SK-N-SH treated with all-trans-retinoic acid at 6 μM for 48 hours (cell line): ENCODE measurements at regions not wholly inside any gene's neighbourhood (a gene's known extent, or its start where the extent isn't known, plus 50 kb on each side); places are given as distances from the start of the nearest gene placed in this dataset.

ENCODE experiments used
- ARNTL ChIP-seq: fragments of 450-650 bp; formaldehyde crosslinking; IDR thresholded peaks from 2 replicates; pipeline ENCODE4 v1.5.0; 2020; ENCODE audit warnings: low read depth, mild to moderate bottlenecking, moderate library complexity, borderline replicate concordance
- BACH2 ChIP-seq: fragments of 250-450 bp; sonication (Bioruptor Pico); IDR thresholded peaks from 2 replicates; pipeline ENCODE4 v1.9.0; 2021; ENCODE audit warnings: mild to moderate bottlenecking, borderline replicate concordance
- OSR1 ChIP-seq: fragments of 250-450 bp; sonication (Bioruptor Pico); IDR thresholded peaks from 2 replicates; pipeline ENCODE4 v1.8.0; 2022; ENCODE audit warnings: moderate library complexity, mild to moderate bottlenecking, inconsistent platforms
- POU6F1 ChIP-seq: fragments of 250-450 bp; sonication (Bioruptor Pico); IDR thresholded peaks from 2 replicates; pipeline ENCODE4 v1.8.0; 2021; ENCODE audit warnings: low read depth, mild to moderate bottlenecking, moderate library complexity, borderline replicate concordance
- PPARA ChIP-seq: fragments of 250-450 bp; sonication (Bioruptor Pico); IDR thresholded peaks from 2 replicates; pipeline ENCODE4 v1.5.0; 2020; ENCODE audit warnings: mild to moderate bottlenecking, borderline replicate concordance
- RARB ChIP-seq: fragments of 250-450 bp; sonication (Bioruptor Pico); IDR thresholded peaks from 2 replicates; pipeline ENCODE4 v1.8.0; 2021; ENCODE audit warnings: mild to moderate bottlenecking, moderate library complexity
- SNAI2 ChIP-seq: fragments of 250-450 bp; sonication (Bioruptor Pico); IDR thresholded peaks from 2 replicates; pipeline ENCODE4 v1.5.0; 2020; ENCODE audit warnings: mild to moderate bottlenecking, moderate library complexity
- ZC3H10 ChIP-seq: fragments of 250-450 bp; sonication (Bioruptor Pico); IDR thresholded peaks from 2 replicates; pipeline ENCODE4 v1.5.1; 2021; ENCODE audit warnings: mild to moderate bottlenecking, moderate library complexity
- ZNF8 ChIP-seq: fragments of 450-650 bp; formaldehyde crosslinking; IDR thresholded peaks from 2 replicates; pipeline ENCODE4 v1.5.0; 2020; ENCODE audit warnings: mild to moderate bottlenecking, moderate library complexity
- TF ChIP-seq, protein P1 (sequence below): fragments of 250-450 bp; sonication (Bioruptor Pico); IDR thresholded peaks from 2 replicates; pipeline ENCODE4 v1.8.0; 2020; ENCODE audit warnings: mild to moderate bottlenecking, moderate library complexity, borderline replicate concordance
- TF ChIP-seq, protein P2 (sequence below): fragments of 250-450 bp; sonication (Bioruptor Pico); IDR thresholded peaks from 2 replicates; pipeline ENCODE4 v1.5.1; 2020; ENCODE audit warnings: low read depth, mild to moderate bottlenecking, moderate library complexity

DNA sequence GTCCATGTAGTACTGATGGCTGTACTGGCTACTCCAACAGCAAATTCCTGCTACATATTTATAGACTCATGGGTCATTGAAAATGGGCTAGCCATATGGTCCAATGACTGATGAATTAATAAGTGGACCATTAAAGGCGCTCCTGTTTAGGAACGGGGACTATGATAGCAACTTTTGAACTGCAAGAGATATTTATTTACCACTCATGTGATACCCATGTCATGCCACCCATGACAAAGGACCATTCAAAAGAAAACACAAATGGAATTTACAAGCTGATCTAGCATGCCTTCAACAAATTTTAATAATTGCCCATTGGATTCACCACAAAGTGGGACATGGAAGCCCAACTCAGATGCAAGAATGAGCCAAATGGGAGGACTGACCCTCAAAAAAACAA is 240.0 kb upstream of the GALNTL6 start:
- TF ChIP-seq, protein P1, sequence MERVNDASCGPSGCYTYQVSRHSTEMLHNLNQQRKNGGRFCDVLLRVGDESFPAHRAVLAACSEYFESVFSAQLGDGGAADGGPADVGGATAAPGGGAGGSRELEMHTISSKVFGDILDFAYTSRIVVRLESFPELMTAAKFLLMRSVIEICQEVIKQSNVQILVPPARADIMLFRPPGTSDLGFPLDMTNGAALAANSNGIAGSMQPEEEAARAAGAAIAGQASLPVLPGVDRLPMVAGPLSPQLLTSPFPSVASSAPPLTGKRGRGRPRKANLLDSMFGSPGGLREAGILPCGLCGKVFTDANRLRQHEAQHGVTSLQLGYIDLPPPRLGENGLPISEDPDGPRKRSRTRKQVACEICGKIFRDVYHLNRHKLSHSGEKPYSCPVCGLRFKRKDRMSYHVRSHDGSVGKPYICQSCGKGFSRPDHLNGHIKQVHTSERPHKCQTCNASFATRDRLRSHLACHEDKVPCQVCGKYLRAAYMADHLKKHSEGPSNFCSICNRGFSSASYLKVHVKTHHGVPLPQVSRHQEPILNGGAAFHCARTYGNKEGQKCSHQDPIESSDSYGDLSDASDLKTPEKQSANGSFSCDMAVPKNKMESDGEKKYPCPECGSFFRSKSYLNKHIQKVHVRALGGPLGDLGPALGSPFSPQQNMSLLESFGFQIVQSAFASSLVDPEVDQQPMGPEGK (CRISPR knock-in tag) = no peak
- TF ChIP-seq POU6F1 (no peak), ARNTL (CRISPR knock-in tag) (no peak), SNAI2 (CRISPR knock-in tag) (no peak), BACH2 (no peak), ZC3H10 (CRISPR knock-in tag) (no peak), OSR1 (CRISPR knock-in tag) (no peak), PPARA (CRISPR knock-in tag) (no peak), RARB (CRISPR knock-in tag) (no peak), ZNF8 (CRISPR knock-in tag) (no peak)
- TF ChIP-seq, protein P2, sequence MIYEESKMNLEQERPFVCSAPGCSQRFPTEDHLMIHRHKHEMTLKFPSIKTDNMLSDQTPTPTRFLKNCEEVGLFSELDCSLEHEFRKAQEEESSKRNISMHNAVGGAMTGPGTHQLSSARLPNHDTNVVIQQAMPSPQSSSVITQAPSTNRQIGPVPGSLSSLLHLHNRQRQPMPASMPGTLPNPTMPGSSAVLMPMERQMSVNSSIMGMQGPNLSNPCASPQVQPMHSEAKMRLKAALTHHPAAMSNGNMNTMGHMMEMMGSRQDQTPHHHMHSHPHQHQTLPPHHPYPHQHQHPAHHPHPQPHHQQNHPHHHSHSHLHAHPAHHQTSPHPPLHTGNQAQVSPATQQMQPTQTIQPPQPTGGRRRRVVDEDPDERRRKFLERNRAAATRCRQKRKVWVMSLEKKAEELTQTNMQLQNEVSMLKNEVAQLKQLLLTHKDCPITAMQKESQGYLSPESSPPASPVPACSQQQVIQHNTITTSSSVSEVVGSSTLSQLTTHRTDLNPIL = no peak
